DND-41 (cell line): ENCODE measurements at regions not wholly inside any gene's neighbourhood (a gene's known extent, or its start where the extent isn't known, plus 50 kb on each side); places are given as distances from the start of the nearest gene placed in this dataset.

Experiments
- ATAC-seq: fragments of 200-7000 bp; cut with Tn5 transposase; 3 replicates; pipeline ENCODE4 v1.9.1; 2021; ENCODE audit warnings: low read depth; ENCODE audit not compliant: insufficient read depth
- DNase-seq: peaks from one replicate; pipeline ENCODE4 v3.0.0-alpha.2; 2020
- H2AFZ ChIP-seq: 2 replicates; pipeline ENCODE4 v1.6.0; 2012; ENCODE audit warnings: low read depth, low read length
- H3K27ac ChIP-seq: 2 replicates; pipeline ENCODE4 v1.5.1; 2012; ENCODE audit warnings: low read length, inconsistent platforms
- H3K27me3 ChIP-seq: fragments of 200-600 bp; sonication (generic); 2 replicates; pipeline ENCODE4 v1.6.0; 2012; ENCODE audit warnings: low read length, mild to moderate bottlenecking, inconsistent platforms; ENCODE audit not compliant: insufficient read depth, poor library complexity
- H3K36me3 ChIP-seq: 2 replicates; pipeline ENCODE4 v1.5.1; 2012; ENCODE audit warnings: low read length, inconsistent platforms; ENCODE audit not compliant: insufficient read depth
- H3K4me1 ChIP-seq: 2 replicates; pipeline ENCODE4 v1.5.1; 2012; ENCODE audit warnings: mild to moderate bottlenecking, low read length; ENCODE audit not compliant: insufficient read depth
- H3K4me2 ChIP-seq: 2 replicates; pipeline ENCODE4 v1.6.0; 2012; ENCODE audit warnings: mild to moderate bottlenecking, moderate library complexity, low read length, inconsistent platforms; ENCODE audit not compliant: insufficient read depth
- H3K4me3 ChIP-seq, 2 experiments: fragments of 200-600 bp in 1 of 2; shearing (Covaris generic) in 1 of 2; 2 replicates each; pipeline ENCODE4 v1.5.1; 2012 to 2016; ENCODE audit warnings: inconsistent platforms in 2 of 2, low read length in 2 of 2, mild to moderate bottlenecking in 2 of 2, low read depth in 1 of 2, moderate library complexity in 1 of 2
- H3K79me2 ChIP-seq: 2 replicates; pipeline ENCODE4 v1.6.0; 2012; ENCODE audit warnings: low read length, inconsistent platforms; ENCODE audit not compliant: insufficient read depth
- H3K9ac ChIP-seq: 2 replicates; pipeline ENCODE4 v1.6.0; 2012; ENCODE audit warnings: low read depth, mild to moderate bottlenecking, inconsistent platforms, low read length, moderate library complexity
- H3K9me3 ChIP-seq: 2 replicates; pipeline ENCODE4 v1.5.1; 2012; ENCODE audit warnings: low read length, moderate library complexity, mild to moderate bottlenecking, inconsistent platforms; ENCODE audit not compliant: insufficient read depth, severe bottlenecking
- H4K20me1 ChIP-seq: 2 replicates; pipeline ENCODE4 v1.6.0; 2012; ENCODE audit warnings: low read length; ENCODE audit not compliant: insufficient read depth
- EZH2 ChIP-seq: IDR thresholded peaks from 3 replicates; pipeline ENCODE4 v1.6.1; 2012; ENCODE audit warnings: borderline replicate concordance, low read depth, mild to moderate bottlenecking, moderate library complexity, low read length, inconsistent platforms; ENCODE audit not compliant: severe bottlenecking
- TF ChIP-seq, protein P1 (sequence below): IDR thresholded peaks from 2 replicates; pipeline ENCODE4 v1.5.1; 2012; ENCODE audit warnings: borderline replicate concordance, low read length, moderate library complexity, mild to moderate bottlenecking; ENCODE audit not compliant: poor library complexity, severe bottlenecking; ENCODE audit errors: extremely low read depth

GRCh38 chr16:65644821-65645220 lies 523.0 kb upstream of the CDH11 start:
- H3K79me2 ChIP-seq: no peaks in the 10 kb centered on the region
- DNase-seq (no peak), ATAC-seq (no peak)

GRCh38 chr16:65641762-65642289 lies 520.0 kb upstream of the CDH11 start:
- H3K36me3 ChIP-seq: no peaks in the 10 kb centered on the region
- H3K9me3 ChIP-seq: no peaks in the 10 kb centered on the region
- no peak overlapping the region for H3K4me2 ChIP-seq
- TF ChIP-seq, protein P1, sequence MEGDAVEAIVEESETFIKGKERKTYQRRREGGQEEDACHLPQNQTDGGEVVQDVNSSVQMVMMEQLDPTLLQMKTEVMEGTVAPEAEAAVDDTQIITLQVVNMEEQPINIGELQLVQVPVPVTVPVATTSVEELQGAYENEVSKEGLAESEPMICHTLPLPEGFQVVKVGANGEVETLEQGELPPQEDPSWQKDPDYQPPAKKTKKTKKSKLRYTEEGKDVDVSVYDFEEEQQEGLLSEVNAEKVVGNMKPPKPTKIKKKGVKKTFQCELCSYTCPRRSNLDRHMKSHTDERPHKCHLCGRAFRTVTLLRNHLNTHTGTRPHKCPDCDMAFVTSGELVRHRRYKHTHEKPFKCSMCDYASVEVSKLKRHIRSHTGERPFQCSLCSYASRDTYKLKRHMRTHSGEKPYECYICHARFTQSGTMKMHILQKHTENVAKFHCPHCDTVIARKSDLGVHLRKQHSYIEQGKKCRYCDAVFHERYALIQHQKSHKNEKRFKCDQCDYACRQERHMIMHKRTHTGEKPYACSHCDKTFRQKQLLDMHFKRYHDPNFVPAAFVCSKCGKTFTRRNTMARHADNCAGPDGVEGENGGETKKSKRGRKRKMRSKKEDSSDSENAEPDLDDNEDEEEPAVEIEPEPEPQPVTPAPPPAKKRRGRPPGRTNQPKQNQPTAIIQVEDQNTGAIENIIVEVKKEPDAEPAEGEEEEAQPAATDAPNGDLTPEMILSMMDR: no peak
- no peak for TF ChIP-seq EZH2
- no peak overlapping the region for H3K4me3 ChIP-seq
- no peak for ATAC-seq
- no peaks in the 10 kb centered on the region for H3K79me2 ChIP-seq
- no peak overlapping the region for H3K9ac ChIP-seq
- H3K27me3 ChIP-seq: no peaks in the 10 kb centered on the region
- H4K20me1 ChIP-seq: no peaks in the 10 kb centered on the region
- H3K4me1 ChIP-seq: no peaks in the 10 kb centered on the region
- no peak overlapping the region for H3K27ac ChIP-seq
- no peak for DNase-seq
- H2AFZ ChIP-seq: no peak overlapping the region

More at GRCh38 chr16:65644821-65645220, 523.0 kb upstream of the CDH11 start:
- no peaks in the 10 kb centered on the region for H3K27me3 ChIP-seq
- no peaks in the 10 kb centered on the region for H4K20me1 ChIP-seq
- no peaks in the 10 kb centered on the region for H3K9me3 ChIP-seq
- H3K9ac ChIP-seq: no peak overlapping the region
- no peak overlapping the region for H3K4me2 ChIP-seq
- TF ChIP-seq EZH2: no peak
- TF ChIP-seq, protein P1: no peak
- H3K36me3 ChIP-seq: no peaks in the 10 kb centered on the region
- no peaks in the 10 kb centered on the region for H3K4me1 ChIP-seq
- H3K27ac ChIP-seq: no peak overlapping the region
- no peak overlapping the region for H2AFZ ChIP-seq
- no peak overlapping the region for H3K4me3 ChIP-seq

DNA sequence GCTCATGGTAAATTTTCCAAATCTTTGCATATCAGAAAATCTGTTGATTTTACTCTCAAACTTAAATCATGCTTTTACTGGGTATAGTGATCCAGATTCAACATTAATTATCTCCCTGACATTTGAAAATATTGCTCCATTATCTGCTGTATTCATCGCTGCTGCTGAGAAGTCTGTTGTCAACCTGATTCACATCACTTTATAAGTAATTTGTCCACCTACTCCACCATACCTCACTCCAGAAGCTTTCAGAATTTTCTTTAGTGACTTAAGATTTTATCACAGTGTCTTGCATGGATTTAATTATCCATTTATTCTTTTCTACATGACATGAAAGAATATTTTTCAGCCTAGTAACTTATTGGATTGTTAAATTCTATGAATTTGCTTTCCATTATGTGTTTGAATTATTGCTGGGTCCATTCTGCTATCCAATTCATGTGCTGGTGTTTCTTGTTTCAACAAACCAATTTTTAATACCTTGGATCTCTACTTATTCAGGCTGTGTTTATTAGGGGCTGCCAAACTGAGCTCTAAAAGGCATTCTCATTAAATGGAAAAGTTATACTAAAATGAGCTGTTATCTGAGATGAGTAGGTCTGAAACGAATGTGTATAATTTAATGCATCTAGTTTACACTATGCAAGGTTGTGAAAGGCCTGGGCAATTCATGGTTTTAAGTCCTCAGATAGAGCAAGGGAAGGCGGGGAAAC lies 519.3 kb upstream of the CDH11 start:
- no peak for ATAC-seq
- no peak for TF ChIP-seq EZH2
- TF ChIP-seq, protein P1: no peak
- H3K27ac ChIP-seq: no peak overlapping the region
- H3K27me3 ChIP-seq: no peaks in the 10 kb centered on the region
- no peak for DNase-seq
- no peaks in the 10 kb centered on the region for H3K9me3 ChIP-seq
- H3K36me3 ChIP-seq: no peaks in the 10 kb centered on the region
- H3K9ac ChIP-seq: no peak overlapping the region
- no peaks in the 10 kb centered on the region for H4K20me1 ChIP-seq
- H3K4me1 ChIP-seq: no peaks in the 10 kb centered on the region
- no peaks in the 10 kb centered on the region for H3K79me2 ChIP-seq
- no peak overlapping the region for H3K4me2 ChIP-seq
- H2AFZ ChIP-seq: no peak overlapping the region
- no peak overlapping the region for H3K4me3 ChIP-seq
